Colon (tissue), 2 donors: ENCODE measurements at regions not wholly inside any gene's neighbourhood (a gene's known extent, or its start where the extent isn't known, plus 50 kb on each side); places are given as distances from the start of the nearest gene placed in this dataset.

Experiments
- FAIRE-seq: peaks from 2 replicates; lab custom pipeline; 2012; peaks lifted over from hg19 to GRCh38; lab: Jason Lieb, UNC
- donor health status: control.
- donor health status: control.

DNA sequence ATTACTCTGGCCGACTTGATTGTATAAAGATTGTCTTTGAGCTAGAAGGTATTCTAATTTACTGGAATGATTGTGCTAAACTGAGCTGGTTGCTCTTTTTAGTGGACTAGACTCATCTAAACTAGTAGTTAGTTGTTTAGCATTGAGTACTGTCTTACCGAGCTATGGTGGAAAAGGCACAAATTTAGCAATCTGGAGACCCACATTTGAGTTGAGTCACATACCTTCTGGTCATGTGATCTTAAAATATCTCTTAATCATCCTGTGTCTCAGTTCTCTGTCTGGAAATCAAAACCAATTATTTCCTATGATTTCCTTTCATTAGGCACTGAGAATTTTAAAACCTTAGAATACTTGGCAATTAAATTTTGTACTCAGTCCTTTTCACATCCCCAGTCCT lies 349.5 kb downstream of the IRS2 start:
- FAIRE-seq, result no peak

DNA sequence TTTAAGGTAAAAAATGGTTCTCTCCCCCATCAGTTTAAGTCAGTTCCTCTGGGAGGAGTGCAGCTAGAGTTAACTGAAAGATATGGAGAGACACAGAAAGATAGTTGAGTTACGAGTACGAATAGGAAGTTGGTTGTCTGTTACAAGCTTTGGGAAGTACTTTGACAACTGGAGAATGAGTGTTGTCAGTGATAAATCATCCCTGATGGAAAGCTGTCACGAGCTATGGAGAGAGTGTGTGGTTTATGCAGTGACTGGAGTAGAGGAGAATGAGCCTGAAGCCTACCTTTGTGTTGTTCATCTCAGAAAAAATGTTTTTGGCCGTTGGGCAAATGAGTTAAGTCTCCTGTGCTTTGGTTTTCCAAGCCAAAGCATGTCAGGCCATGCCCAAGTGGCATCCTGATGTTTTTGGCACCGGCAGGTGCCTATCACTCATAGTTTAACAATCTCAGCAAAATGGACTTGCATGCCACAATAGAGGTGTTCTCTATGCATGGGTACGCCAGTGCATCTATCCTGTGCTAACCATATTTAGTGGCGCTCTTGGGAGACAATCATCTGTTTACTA lies 350.2 kb downstream of the IRS2 start:
- FAIRE-seq, result no peak

DNA sequence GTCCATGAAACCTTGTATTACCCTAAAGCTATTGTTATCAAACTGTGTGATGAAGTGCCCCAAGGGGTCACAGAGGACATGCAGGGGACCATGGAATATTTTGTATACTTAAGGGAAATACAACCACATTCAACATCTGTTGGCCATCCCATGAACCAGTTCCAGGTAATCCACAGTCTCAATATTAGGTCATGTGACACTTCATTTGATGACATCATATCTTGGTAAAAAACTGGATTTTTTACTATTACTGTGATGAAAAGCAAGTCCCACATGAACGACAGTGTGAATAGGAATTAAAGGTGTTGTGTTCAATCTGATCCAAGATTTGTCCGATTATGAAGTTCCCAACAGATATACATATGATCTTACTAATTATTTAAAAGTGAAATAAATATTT lies 355.2 kb downstream of the IRS2 start:
- no peak for FAIRE-seq

DNA sequence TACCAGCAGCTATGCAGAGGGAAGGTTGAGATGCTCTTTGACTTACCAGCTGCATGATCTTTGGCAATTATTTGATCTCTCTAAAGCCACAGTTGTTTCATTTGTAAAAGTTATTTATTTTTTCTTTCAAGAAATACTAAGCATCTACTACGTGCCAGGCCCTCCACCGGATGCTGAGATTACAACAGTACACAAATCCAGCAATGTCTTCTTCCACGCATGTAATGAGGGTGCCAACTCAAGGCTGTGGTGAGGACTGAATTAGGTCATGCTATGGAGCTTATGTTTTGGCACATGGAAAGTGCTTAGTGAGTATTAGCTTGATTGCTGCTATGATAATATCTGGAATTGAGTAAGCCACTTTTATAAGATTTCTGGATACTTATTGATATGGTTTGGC lies 358.2 kb downstream of the IRS2 start:
- FAIRE-seq, result no peak

DNA sequence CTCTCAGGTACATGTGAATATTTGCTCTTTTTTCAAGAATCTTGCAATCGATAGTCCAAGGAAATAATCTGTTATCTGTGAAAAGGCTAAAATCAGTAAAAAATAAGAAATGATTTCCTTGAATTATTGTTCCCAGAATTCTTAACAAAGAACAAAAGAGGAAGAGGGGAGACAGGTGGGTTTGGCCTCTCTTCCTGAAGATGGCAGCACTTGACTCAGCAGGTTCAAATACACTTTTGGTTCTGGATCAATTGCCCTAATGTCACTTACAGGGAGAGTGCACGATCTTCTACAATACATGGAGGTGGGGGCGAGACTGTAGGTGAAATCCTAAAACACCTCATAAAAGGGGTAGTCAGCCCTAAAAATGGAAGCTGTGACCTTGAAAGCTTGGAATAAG lies 358.7 kb downstream of the IRS2 start:
- no peak for FAIRE-seq

DNA sequence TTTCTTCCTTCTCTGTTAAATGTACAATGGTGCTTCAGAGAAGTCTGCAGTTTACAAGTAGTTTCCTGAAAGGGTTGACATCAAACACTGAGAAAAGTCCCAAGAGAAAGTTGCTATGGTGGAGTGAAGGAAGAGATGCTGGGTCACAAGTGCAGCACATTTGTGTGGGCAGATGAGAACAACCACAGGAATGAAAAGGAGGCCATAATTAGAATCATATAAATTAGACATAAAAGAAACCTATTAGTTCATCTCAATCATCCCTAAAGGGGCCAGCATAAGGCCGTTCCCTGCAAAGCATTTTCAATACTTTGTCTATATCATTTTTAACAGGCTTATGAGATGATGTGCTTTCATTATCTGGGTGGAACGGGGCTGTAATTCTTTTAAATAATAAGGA lies 359.2 kb downstream of the IRS2 start:
- FAIRE-seq, result no peak

DNA sequence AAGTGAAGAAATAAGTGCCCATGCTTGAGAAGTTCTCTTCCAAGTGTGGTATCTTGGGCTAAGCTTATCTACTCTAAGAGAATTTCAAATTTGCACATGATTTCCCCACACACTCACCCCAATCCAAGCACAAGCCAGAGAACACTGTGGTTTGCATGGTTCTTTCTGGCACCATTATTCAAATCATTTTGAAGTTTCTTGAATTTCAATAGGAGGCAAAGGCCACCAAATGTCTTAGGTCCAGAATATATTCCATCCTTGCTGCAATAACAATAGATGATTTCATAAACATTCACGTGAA lies 359.7 kb downstream of the IRS2 start:
- FAIRE-seq, result no peak

DNA sequence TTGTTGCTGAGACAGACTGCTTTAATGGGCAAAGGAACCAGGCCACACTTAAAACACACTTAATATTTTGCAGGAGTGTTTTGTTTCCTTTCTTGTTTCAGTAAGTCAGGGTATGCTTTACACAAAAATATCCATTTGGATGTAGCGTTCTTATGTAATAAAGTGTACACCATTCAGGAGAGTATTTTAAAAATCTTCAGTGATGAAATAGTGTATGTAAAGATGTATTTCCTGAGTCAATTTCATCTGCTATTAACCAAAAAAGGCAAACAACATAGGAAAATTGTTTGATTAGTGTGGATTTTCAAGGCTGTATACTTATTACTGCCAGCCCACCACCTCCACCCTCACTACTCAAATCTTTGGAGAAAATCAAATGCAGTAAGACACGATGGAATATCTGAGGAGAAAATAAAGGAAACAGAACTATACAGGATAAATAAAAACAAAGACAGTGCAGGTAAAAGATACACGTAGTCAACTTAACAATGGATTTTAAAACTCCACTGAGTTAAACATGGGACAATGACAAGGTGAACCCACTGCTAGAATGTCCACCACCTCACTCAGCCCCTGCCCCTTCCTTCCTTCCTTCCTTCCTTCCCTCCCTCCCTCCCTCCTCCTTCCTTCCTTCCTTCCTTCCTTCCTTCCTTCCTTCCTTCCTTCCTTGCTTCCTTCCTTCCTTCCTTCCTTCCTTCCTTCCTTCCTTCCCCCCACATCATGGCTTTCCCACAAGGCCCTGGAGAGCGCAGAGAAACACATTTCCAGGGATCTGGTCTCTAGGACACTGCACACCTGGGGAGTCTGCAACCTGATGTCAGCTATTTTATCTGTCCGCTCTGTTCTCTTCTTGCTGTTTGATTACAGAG lies 360.3 kb downstream of the IRS2 start:
- no peak for FAIRE-seq

DNA sequence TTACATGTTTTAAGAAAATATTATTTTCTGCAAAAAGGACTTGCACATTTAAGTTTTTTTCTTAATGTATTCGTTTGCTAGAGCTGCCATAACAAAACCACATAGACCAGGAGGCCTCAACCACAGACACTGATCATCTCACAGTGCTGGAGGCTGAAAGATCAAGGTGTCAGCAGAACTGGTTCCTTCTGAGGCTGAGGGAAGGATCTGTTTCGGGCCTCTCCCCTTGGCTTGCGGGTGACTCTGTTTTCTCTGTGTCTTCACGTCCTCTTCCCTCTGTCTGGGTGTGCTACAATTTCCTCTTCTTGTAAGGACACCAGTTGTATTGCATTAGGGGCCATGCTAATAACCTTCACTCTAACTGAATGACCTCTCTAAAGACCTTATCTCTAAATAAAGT lies 364.2 kb downstream of the IRS2 start:
- no peak for FAIRE-seq

DNA sequence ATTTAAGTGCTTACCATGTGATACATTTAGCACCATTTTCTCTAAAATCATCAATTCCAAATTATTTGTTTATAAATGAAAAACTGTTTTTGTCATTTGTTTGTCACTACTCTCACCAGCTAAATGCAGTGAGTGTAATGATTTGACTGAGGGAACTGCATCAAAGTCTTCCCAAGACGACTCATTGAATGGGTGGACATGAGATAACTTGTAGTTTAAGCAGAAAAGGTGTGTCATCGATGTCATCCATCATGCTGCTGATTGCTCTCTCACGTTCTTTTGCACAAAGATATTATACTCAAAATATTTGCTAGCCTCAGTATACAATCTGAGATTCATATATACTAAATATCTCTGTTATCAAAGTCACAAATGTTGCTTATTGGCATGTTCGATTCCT lies 366.5 kb downstream of the IRS2 start:
- FAIRE-seq, result no peak

DNA sequence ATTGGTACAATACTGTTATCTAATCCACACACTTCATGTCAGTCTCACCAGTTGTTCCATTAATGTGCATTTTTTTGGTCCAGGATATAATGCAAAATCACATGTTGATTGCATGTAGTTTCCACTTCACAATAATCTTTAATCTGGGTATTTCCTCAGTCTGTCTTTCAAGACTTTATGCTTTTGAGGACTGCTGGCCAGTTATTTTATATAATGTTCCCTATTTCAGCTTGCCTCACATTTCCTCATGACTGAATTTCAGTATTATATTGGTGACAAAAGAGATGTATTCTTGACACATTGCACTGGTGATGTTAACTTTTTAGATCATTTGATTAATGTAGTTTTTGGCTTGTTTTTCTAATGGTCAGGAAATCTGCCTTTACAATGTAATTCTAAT lies 368.3 kb downstream of the IRS2 start:
- FAIRE-seq, result no peak

DNA sequence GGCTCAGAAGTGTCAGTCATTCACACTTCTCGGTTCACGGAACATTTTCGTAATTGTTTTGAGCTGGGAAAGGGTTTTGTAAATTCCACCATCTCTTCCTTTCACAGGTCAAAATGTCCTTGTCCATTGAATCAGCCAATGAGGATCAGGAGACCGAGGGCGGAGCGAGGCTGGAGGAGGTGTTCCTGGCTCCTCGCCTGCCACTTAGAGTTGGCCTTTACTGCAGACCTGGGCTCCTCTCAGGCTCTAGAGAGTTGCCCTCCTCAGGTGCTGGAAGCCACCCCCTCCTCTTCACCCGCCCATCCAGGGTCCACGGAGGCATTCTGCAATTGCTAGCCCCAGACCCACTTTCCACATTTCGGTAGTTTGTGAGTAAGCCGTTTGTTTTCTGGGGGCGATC lies 370.4 kb downstream of the IRS2 start:
- FAIRE-seq, result no peak

DNA sequence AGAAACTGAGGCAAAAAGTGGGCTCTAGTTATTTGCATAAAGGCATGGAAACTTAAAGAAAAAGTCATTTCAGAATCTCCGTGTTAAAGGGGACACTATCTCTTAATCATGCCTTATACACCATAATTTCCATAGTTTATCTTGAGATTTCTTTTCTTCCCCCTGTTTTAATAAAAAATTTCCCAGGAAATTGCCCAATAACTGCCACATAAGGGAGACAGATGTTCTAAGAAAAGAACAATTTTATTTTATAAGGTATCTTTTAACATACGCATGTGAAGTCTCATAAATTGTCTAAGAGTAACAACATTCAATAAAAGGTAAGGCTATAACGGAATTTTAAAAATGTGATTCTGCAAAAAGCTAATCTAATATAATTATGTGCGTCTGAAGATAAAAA lies 371.3 kb downstream of the IRS2 start:
- no peak for FAIRE-seq

DNA sequence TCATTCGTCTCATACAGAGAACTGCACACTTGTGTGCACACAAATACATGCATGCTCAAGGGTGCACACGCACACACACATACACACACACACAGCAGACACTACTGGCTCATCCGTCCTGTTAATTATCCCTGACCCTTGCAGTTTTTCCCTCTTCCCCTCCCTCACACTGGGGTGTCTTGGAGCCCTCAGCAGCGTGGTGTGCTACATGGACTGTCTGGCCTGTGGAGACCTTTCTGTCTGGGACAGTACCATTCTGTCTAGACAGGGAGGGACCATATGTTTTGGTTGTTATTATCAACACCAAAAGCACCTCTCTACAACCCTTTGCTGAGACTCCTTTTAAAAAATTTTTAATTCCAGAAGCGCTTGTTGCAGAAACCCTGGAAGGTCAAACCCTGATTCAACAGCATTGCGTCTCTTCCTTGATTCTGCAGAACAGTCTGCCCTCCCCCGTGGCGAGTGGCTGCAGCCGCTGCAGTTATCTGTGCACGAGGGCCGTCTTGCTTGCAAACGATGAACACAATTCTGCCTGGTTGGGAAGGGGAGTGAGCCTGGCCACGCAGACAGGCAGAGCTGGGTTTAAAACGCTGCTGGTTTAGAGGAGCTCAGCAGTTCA lies 374.0 kb downstream of the IRS2 start:
- no peak for FAIRE-seq

DNA sequence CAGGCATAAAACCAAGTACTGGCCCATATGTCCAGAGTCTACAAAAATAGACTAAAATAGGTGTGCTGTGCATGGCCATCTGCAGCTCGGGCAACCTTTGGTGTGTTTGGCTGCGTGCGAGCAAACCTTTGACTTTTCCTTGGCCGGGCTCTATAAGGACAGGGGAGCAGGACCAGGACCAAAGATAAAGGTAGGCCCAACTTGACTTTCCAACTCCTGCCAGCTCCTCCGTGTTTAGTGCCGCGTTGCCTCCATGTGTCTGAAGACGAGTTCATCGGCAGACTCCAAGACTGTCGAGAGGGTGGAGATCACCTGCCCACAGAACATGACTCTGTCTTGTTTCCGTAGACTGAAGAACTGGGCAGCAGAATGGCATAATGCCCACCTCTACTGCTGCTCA lies 375.5 kb downstream of the IRS2 start:
- FAIRE-seq, result no peak

DNA sequence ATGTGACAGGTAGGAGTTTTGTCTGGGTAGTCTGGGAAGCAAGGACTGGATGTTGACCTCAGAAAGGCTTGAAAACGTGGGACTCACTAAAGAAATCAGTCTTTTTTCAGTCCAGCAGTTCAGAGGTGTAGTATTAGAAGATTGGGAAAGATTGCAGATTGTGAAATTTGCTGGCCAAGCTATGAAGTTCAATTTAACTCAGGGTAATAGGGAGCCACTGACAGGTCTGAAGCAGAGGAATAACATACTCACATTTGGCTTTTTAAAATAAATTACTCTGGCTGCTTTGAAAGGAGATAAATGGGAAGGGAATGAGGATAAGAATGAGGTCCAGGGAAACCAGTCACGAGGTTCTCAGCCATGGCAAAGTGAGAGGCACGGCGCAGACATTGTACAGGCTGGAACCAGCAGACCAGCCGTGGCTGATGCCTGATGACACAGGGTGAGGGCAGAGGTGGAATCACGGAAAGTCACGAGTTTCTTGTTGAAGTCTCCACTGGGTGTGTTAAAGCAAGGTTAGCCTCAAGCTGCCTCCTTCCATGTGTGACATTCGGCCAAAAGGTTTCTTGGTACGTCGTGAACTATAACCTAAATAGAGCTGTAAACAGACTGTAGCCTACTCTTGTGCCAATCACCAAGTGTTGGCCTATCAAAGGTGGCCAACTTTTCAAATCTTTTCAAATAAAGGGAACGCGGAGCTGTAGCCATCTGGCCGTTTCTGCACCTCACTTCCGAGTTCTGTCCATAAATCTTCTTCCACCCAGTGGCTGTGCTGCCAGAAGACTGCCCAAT lies 377.6 kb downstream of the IRS2 start:
- no peak for FAIRE-seq

DNA sequence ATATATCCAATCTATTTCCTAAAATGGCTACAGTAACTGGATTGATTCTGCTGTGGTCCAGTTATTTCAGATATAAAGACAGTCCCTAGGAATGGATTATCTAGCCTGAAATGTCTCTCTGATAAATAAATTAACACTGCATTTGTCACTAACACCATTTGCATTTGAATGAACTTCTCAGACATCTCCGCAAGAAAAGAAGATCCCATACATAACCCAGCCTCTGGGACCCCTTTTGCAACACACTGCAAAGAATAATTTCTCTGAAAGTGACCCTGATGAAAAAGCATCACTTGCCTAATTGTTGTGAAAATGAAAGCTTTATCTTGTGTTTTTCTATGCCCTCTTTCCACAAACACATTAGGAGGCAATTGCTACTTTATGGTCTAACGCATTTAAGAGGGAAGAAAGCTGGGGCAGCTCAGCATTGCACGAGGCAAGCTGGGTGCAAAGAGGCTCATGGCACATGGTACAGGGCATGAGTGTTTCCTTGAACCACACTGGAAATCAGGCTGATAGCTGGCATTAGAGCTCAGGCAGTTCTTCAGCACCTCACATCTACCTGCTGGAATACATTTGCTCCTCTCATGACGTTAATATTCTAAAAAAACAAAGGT lies 379.9 kb downstream of the IRS2 start:
- no peak for FAIRE-seq

DNA sequence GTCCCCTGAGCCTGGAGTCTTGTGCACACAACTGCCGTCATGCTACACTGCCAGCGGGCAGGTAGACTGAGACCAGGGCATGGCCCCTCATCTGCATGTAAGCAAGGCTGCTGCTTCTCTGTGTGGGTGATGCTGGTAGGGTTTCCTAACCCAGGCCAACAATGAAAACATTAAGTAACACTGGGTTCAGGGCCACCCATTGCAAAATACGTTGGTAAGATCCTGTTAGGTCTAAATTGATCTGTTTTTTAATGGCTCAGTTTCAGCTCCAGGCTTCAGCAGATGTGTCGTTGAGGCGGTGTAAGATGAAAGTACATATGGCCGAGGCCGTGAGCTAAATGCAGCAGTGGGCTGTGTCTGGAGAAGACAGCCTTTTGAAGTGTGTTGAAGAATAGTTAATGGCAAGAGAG lies 383.4 kb downstream of the IRS2 start:
- FAIRE-seq, result no peak

DNA sequence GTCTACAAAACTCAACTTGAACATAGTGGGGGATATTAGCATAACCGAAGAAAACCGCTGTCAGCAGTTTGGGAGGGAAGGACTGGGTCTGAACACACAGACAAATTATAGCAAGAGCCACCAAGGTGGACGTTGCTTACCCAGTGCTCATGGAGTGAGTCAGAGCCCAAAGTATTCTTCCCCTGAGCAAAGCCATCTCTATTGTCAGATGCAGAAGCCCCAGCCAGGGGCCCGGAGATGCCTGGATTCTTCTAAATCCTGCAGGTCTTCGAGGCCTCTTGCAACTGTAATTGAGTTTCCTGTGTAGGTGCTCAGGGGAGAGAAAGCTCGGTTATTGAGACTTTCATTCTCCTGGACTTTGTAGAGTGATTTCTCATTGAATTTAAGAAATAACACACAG lies 384.5 kb downstream of the IRS2 start:
- no peak for FAIRE-seq

DNA sequence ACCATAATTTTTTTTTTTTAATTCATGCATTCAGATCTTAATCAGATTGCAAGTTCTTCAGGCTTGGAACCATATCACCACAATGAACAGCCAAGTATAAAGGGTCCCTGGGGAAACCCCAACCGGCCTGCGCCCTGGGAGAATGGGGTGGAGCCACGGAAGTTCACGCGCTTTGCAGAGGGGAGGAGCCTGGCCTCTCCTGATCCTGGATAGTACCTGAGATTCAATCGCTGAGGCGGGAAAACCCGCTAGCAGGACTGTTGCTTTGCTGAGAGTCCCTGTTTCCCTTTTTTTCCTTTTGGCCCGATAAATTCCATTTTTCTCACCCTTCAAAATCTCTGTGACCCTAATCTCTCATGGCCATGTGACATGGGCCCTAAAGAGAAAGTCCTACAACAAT lies 385.1 kb downstream of the IRS2 start:
- no peak for FAIRE-seq

DNA sequence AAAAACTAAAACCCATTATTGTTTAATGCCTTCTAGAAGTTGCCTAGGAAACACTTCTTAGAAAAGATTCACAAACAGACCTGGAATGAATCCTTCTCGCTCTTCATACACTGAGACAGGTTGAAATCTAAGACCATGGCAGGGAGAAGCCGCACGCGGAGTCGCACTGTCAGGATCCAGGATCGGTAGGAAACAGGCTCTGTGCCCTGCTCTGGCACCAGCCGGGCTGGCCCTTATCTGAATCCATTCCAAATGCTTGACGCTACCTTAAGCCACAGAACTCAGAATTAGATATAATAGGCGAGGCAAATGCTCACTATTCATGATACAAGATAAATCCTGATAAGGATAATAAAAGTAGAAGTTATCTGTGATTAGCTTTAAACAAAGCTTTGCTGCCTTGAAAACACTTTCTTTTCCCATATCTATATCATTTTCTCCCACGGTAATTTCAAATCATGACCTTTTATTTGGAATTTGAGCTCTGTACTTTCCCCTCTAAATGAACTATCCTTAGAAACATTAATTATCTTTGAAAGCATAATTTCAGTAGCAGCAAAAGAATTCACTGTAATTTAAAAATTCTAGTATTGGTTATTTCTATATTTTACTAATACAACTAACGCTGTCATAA lies 385.6 kb downstream of the IRS2 start:
- FAIRE-seq, result no peak

DNA sequence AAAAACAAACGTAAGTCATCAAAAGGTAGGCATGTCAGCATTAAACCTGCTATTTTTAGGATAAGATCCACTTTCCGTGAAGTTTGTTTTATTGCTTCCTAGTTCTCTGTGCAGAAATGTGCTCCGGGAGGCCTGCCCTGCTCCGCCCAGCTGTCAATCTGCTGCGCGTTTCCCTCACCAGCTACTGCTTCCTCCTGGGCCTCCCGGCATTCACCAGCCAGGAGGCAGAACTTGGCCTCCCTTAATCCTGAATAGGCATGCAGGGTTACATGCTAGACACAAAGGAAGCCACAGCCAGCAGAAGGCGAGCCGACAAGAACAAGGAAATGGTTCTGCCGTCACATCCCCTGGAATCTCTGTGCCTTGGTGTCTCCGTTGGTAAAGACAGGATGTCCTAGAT lies 386.2 kb downstream of the IRS2 start:
- no peak for FAIRE-seq
